ENCODE measurements at regions not wholly inside any gene's neighbourhood (a gene's known extent, or its start where the extent isn't known, plus 50 kb on each side); places are given as distances from the start of the nearest gene placed in this dataset.

DNA sequence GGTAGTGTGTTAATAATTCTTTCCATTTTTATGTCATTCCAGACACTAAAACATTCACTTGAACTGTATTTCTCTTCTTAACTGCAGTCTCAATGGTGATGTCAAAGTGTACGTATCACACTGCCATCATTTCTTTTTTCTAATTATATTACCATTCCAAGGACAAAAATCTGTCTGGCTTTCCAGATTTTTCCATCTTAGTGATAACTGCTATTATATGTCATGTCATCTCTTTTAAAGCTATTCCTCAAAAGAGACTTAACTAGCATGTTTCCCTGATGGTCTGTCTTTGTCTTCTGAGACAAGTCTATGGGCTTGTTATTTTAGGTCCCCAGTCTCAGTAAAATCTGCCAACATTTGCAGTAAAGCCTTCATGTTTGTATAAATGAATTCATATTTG is 1207.1 kb downstream of the PCDH17 start:
- DNase-seq = no peak

DNA sequence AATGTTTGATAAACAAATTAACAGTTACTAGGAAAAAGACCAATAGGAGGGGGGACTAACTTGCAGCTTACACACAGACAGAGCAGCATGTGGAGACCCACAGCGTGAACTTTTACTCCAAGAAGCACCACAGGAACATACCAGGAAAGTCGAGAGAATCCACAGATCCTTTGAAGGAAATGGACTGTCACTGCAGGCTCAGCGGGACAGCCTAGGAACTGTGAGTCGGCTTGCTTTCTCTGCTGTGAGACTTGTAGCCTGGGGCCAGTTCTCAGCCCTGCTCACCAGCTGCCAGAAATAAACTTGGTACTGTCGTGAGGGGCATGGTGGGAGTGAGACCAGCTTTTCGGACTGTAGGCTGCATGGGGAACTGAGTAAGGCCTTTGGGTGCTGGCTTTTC is 1211.5 kb downstream of the PCDH17 start:
- no peak for DNase-seq

DNA sequence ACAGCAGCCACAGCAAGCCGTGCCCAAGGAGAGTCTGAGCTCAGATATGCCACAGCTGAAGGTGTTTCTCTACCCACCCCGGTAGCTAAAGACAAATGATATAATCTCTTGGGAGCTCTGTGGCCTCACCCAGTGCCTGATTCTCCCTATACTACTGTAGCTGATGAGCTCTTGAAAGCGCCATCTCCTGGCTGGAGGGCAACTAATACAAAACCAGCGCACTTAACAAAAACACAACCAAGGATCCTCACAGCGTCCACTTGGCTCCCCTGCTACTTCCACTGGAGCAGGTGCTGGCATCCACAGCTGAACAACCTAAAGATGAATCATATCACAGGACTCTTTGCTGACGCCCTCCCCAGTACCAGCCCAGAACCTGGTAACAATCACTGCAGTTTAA is 1212.0 kb downstream of the PCDH17 start:
- no peak for DNase-seq

- no peak for DNase-seq
Observed at GRCh38 chr13:58850161-58850560, 1218.6 kb downstream of the PCDH17 start.

DNA sequence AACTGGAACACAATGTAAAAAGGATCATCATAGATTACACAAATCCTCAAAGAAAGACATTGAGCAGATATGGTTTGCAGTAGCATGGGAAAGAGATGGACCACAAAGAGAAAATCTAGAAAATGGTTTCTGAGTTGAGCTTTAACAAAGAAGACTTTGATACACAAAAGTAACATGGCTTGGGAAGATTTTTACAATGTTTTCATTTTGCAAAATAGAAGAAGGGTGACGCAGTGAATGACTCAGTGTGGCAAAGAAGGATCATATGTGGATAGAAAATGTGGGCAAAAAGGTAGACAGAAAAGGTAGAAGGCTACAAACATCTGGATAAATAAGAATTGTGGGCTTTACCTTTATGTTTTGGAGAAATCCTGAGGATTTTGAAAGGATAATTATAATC is 1220.5 kb downstream of the PCDH17 start:
- no peak for DNase-seq

DNA sequence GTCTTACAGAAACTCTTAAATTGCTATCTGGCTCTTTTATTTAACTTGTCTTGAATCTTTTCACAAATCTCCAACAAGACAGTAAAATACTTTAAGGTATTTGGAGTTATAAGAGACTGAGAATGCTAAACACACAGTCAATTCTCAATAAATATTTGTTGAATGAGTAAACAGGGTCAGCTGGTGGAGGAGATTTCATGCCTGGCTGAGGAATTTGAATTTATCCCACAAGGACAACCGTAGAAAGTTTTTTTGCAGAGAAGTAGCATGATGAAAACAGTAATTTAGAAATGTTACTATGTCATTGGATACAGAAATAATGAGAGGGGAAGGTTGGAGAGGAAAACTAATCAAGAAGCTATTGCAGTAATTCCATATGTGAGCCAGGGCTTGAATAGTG is 1223.7 kb downstream of the PCDH17 start:
- DNase-seq = no peak

GRCh38 chr13:58858870-58859371 is 1227.4 kb downstream of the PCDH17 start:
- DNase-seq = no peak

GRCh38 chr13:58865286-58865685 is 1233.7 kb downstream of the PCDH17 start:
- DNase-seq = no peak

GRCh38 chr13:58869566-58869965 is 1238.0 kb downstream of the PCDH17 start:
- no peak for DNase-seq

DNA sequence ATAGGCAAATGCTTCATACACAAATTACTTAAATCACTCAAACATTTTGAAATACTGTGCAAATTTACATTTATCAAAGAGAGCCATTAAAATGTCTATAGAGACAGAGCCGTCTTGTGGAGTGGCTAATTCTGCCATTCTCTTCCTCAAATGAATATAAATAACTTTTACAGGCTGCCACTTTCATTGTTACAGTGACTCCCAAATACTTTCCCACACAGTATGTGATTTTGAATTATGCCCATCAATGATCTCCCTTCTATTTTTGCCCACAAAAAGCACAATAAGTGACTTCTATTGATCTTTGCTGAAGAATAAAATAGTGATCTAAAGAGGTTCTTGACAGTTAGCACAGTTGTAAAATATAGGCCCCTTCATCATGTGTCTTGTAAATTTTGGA is 1244.9 kb downstream of the PCDH17 start:
- DNase-seq = peak in 1 of 2 experiments; percentile 30

GRCh38 chr13:58879114-58879513 is 1247.6 kb downstream of the PCDH17 start:
- DNase-seq = no peak

DNA sequence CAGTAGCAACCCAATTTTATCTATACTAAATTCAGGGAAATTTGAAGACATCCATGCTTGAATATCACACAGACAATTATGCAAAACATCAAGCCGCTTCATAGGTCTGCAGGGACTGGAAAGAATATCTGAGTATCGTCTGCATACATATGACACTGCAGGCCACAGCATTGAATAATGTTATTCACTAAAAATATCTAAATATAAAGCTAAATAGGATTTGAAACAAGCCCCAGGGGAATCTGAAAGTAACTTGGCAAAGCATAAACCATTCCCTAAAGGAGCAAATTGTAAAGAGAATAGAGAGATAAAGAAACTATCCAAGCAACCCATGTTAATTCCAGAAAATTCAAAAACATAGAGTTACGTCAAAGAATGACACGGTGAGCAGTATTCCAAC is 1251.0 kb downstream of the PCDH17 start:
- DNase-seq = no peak

DNA sequence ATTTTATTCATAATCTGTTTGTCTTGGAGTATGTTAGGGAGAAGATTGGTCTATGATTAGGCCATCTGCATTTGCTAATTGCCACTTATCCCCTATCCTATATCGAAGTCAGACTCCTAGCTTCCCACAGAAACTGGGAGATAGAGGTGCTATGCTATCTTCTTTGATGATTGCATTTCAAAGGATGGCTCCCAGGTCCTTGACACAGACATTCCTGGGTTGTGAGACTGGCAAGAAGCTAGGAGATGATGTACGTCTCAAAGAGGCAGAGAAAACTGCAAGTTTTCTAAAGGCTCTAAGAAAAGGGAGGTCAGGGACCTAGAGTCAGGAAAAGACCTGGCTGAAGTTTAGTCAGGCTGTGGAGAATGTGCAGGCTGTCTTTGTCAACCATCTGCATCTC is 1251.9 kb downstream of the PCDH17 start:
- DNase-seq = no peak

DNA sequence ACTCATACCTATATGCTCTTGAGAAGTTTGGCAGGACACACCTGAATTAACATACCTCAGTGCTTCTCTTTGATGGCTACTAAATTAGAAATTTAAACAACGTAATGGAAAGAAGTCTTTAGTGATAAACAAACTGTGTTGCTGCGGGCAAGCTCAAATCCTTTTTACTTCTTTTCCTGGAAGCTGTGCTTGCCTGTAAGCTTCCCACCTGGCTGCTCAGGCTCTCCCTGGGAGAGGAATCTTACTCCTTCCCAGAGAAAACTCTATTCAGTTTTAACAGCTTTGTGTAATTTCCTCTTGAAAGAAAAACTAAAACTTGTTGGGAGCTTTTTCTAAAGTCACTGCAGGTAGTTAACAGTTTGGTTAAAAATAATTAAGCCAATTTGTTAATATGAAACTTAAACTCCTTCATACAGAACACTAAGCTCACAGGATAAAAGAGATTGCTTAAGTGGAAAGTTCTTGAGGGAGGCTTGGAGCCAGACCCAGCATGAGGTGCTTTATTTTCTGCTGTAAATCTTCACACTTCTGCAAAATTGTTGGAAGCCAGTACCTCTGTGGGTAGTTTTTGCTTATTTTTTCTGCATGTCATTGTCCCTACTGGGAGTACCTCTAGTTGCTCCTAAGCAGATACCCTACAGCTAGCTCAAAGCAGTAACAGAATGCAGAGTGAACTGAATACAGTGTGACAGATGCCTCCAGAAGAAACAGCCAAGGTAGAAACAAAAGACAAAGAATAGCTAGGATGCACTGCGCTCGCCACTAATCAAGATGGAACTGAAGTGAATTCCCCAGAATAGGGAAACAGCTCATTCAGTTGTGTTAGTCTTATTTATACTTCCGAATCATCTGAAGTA is 1253.0 kb downstream of the PCDH17 start:
- DNase-seq = no peak

- no peak for DNase-seq
Observed at GRCh38 chr13:58889474-58889873, 1257.9 kb downstream of the PCDH17 start.

- no peak for DNase-seq
Observed at GRCh38 chr13:58893396-58893795, 1261.9 kb downstream of the PCDH17 start.

GRCh38 chr13:58906329-58907007 is 1257.3 kb downstream of the DIAPH3 start:
- no peak for DNase-seq

- no peak for DNase-seq
Observed at GRCh38 chr13:58907347-58907746, 1256.4 kb downstream of the DIAPH3 start.

DNA sequence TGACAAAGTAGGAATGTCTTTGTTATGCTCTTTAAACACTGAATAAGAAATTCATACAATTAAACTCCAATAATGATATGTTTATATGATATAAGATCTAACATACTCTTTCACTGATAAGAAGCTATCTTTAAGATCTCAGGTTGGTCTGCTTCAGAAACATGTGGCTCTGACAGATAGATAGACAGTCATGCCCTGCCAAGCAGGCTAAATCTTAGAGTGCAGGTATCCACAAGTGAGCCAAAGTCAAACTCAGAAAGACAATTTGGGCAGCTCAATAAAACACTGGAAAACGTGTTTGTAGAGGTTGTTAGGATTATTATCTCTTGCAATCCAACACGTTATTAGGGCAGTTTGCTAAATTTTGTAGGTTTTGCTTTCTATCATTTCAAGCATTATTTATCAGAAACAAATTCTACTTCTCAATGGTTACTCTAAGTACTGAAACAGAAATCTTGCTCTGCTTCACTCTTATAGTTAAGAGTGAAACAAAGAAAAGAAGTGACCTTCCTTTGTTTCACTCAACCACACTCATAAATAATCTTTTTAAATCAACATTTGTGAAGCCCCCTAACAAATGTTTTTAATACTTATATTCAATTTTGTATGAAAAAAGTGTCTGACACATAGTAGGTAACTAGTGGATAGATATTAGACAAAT is 1255.6 kb downstream of the DIAPH3 start:
- no peak for DNase-seq

- DNase-seq = no peak
Observed at GRCh38 chr13:58919551-58919950, 1244.2 kb downstream of the DIAPH3 start.

DNA sequence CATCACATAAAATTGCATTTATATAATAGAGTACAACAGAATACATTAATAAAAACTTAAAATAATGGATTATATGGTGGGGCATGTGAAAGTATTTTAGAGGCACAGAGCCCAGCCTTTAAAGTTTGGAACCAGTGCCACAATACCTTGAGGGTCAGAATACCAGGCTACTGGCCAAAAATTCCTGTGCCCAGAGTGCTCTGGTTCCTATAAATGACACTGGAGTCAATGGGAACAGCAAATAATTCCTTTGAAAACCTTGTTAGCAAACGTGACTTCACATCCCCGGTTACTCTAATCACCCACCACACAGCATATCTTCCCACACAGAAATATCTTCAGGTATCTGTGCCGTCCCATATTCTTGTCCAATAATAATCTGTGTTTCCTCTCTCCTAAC is 1242.6 kb downstream of the DIAPH3 start:
- DNase-seq = no peak

DNA sequence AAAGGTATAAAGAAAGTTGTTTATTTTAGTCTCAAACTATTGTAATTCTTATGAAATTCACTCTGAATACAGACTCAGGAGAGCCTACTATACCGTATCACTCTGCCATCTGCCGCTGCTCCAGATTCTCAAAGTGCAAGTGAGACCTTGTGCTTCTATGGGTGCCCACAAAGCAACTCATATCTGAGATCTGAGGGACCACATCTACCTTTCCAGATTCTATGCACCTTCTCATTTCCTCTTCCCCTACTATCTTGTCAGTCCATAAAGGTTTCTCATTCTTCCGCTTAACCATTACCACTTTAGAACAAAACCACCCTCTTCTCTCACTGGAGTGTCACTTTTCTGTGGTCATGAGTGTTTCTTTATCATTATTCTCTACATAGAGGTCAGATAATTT is 1236.9 kb downstream of the DIAPH3 start:
- DNase-seq = no peak

- DNase-seq = no peak
Observed at GRCh38 chr13:58933475-58933874, 1230.3 kb downstream of the DIAPH3 start.

DNA sequence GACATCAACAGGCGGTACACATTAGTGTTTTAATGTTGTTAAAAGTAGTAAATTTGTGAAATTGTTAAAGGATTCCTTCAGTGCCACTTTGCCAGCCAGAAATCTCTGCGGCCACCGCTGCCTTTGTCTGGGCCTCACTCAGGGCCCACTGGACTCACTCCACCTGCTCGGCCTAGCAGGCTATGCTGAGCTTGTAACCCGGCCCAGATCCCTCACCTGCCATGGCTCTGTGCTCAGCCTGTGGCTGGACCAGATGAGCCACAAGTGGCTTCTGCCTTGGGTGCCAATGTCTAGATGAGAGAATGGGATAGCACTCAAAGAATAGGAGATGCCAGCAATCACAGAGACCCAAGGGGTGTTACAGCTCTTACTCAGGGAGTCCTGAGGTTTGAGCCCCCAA is 1228.0 kb downstream of the DIAPH3 start:
- no peak for DNase-seq
